DND-41 (cell line): ENCODE measurements at regions not wholly inside any gene's neighbourhood (a gene's known extent, or its start where the extent isn't known, plus 50 kb on each side); places are given as distances from the start of the nearest gene placed in this dataset.

ENCODE experiments used
- ATAC-seq: fragments of 200-7000 bp; cut with Tn5 transposase; 3 replicates; pipeline ENCODE4 v1.9.1; 2021; ENCODE audit warnings: low read depth; ENCODE audit not compliant: insufficient read depth
- DNase-seq: peaks from one replicate; pipeline ENCODE4 v3.0.0-alpha.2; 2020
- H2AFZ ChIP-seq: 2 replicates; pipeline ENCODE4 v1.6.0; 2012; ENCODE audit warnings: low read depth, low read length
- H3K27ac ChIP-seq: 2 replicates; pipeline ENCODE4 v1.5.1; 2012; ENCODE audit warnings: low read length, inconsistent platforms
- H3K27me3 ChIP-seq: fragments of 200-600 bp; sonication (generic); 2 replicates; pipeline ENCODE4 v1.6.0; 2012; ENCODE audit warnings: low read length, mild to moderate bottlenecking, inconsistent platforms; ENCODE audit not compliant: insufficient read depth, poor library complexity
- H3K36me3 ChIP-seq: 2 replicates; pipeline ENCODE4 v1.5.1; 2012; ENCODE audit warnings: low read length, inconsistent platforms; ENCODE audit not compliant: insufficient read depth
- H3K4me1 ChIP-seq: 2 replicates; pipeline ENCODE4 v1.5.1; 2012; ENCODE audit warnings: mild to moderate bottlenecking, low read length; ENCODE audit not compliant: insufficient read depth
- H3K4me2 ChIP-seq: 2 replicates; pipeline ENCODE4 v1.6.0; 2012; ENCODE audit warnings: mild to moderate bottlenecking, moderate library complexity, low read length, inconsistent platforms; ENCODE audit not compliant: insufficient read depth
- H3K4me3 ChIP-seq, 2 experiments: fragments of 200-600 bp in 1 of 2; shearing (Covaris generic) in 1 of 2; 2 replicates each; pipeline ENCODE4 v1.5.1; 2012 to 2016; ENCODE audit warnings: inconsistent platforms in 2 of 2, low read length in 2 of 2, mild to moderate bottlenecking in 2 of 2, low read depth in 1 of 2, moderate library complexity in 1 of 2
- H3K79me2 ChIP-seq: 2 replicates; pipeline ENCODE4 v1.6.0; 2012; ENCODE audit warnings: low read length, inconsistent platforms; ENCODE audit not compliant: insufficient read depth
- H3K9ac ChIP-seq: 2 replicates; pipeline ENCODE4 v1.6.0; 2012; ENCODE audit warnings: low read depth, mild to moderate bottlenecking, inconsistent platforms, low read length, moderate library complexity
- H3K9me3 ChIP-seq: 2 replicates; pipeline ENCODE4 v1.5.1; 2012; ENCODE audit warnings: low read length, moderate library complexity, mild to moderate bottlenecking, inconsistent platforms; ENCODE audit not compliant: insufficient read depth, severe bottlenecking
- H4K20me1 ChIP-seq: 2 replicates; pipeline ENCODE4 v1.6.0; 2012; ENCODE audit warnings: low read length; ENCODE audit not compliant: insufficient read depth
- CTCF ChIP-seq: IDR thresholded peaks from 2 replicates; pipeline ENCODE4 v1.5.1; 2012; ENCODE audit warnings: borderline replicate concordance, low read length, moderate library complexity, mild to moderate bottlenecking; ENCODE audit not compliant: poor library complexity, severe bottlenecking; ENCODE audit errors: extremely low read depth
- EZH2 ChIP-seq: IDR thresholded peaks from 3 replicates; pipeline ENCODE4 v1.6.1; 2012; ENCODE audit warnings: borderline replicate concordance, low read depth, mild to moderate bottlenecking, moderate library complexity, low read length, inconsistent platforms; ENCODE audit not compliant: severe bottlenecking

- Histone ChIP-seq H3K9ac (no peak overlapping the region), H2AFZ (no peak overlapping the region), H3K4me3 (no peak overlapping the region), H3K27me3 (no peaks in the 10 kb centered on the region), H4K20me1 (no peaks in the 10 kb centered on the region), H3K4me2 (no peak overlapping the region), H3K27ac (0 out of 2 replicates have a peak overlapping the region, but pooled peaks have one; percentile 25), H3K9me3 (peaks cover 9% of the 10 kb centered on the region), H3K36me3 (no peaks in the 10 kb centered on the region), H3K4me1 (peaks cover 40% of the 10 kb centered on the region), H3K79me2 (no peaks in the 10 kb centered on the region)
- TF ChIP-seq CTCF: no peak
- TF ChIP-seq EZH2: no peak
- DNase-seq (no peak), ATAC-seq (no peak)
Observed at GRCh38 chr21:22416555-22416954, 1418.3 kb downstream of the NCAM2 start.

GRCh38 chr21:22421416-22422180 is 1423.4 kb downstream of the NCAM2 start:
- no peaks in the 10 kb centered on the region for H3K36me3 ChIP-seq
- H3K9me3 ChIP-seq: peaks cover 6% of the 10 kb centered on the region
- peaks cover 64% of the 10 kb centered on the region for H3K4me1 ChIP-seq
- no peaks in the 10 kb centered on the region for H3K79me2 ChIP-seq
- no peaks in the 10 kb centered on the region for H4K20me1 ChIP-seq
- DNase-seq (peak; percentile 83), ATAC-seq (peak; percentile 91)
- peak overlapping the region; percentile 85 for H3K27ac ChIP-seq
- H2AFZ ChIP-seq: peak overlapping the region; percentile 67; the same call in 1 of the 2 replicates
- H3K4me2 ChIP-seq: peak overlapping the region; percentile 56
- H3K27me3 ChIP-seq: no peaks in the 10 kb centered on the region
- peak overlapping the region; percentile 14 to 52; a peak in 3 of 4 replicates for H3K4me3 ChIP-seq
- H3K9ac ChIP-seq: peak overlapping the region; percentile 68
- no peak for TF ChIP-seq CTCF
- no peak for TF ChIP-seq EZH2

- Histone ChIP-seq H3K4me2 (no peak overlapping the region), H3K27me3 (no peaks in the 10 kb centered on the region), H3K4me3 (no peak overlapping the region), H4K20me1 (no peaks in the 10 kb centered on the region), H3K9me3 (no peaks in the 10 kb centered on the region), H3K4me1 (peaks cover 7% of the 10 kb centered on the region), H3K27ac (peak overlapping the region; percentile 33; the same call in 1 of the 2 replicates), H3K79me2 (no peaks in the 10 kb centered on the region), H3K9ac (no peak overlapping the region), H2AFZ (peak overlapping the region; percentile 69), H3K36me3 (no peaks in the 10 kb centered on the region)
- ATAC-seq: peak; percentile 60; the same call in 2 of the 3 replicates
- no peak for DNase-seq
- no peak for TF ChIP-seq EZH2
- TF ChIP-seq CTCF: peak; percentile 29
Observed at GRCh38 chr21:22438428-22439086, 1440.3 kb downstream of the NCAM2 start.
